ENCODE measurements at regions not wholly inside any gene's neighbourhood (a gene's known extent, or its start where the extent isn't known, plus 50 kb on each side); places are given as distances from the start of the nearest gene placed in this dataset.
"Not testable (repeated sequence)": the region's sequence is repeated elsewhere in the genome, so short reads cannot be mapped to it uniquely, and the experiment has no call there.

DNA sequence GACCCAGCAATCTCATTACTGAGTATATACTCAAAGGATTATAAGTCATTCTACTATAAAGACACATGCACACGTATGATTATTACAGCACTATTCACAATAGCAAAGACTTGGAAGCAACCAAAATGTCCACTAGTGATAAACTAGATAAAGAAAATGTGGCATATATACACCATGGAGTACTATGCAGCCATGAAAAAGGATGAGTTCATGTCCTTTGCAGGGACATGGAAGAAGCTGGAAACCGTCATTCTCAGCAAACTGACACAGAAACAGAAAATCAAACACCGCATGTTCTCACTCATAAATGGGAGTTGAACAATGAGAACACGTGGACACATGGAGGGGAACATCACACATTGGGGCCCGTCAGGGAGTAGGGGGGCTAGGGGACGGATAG, 1600.0 kb upstream of the NUDT12 start:
- TF ChIP-seq, protein P1, sequence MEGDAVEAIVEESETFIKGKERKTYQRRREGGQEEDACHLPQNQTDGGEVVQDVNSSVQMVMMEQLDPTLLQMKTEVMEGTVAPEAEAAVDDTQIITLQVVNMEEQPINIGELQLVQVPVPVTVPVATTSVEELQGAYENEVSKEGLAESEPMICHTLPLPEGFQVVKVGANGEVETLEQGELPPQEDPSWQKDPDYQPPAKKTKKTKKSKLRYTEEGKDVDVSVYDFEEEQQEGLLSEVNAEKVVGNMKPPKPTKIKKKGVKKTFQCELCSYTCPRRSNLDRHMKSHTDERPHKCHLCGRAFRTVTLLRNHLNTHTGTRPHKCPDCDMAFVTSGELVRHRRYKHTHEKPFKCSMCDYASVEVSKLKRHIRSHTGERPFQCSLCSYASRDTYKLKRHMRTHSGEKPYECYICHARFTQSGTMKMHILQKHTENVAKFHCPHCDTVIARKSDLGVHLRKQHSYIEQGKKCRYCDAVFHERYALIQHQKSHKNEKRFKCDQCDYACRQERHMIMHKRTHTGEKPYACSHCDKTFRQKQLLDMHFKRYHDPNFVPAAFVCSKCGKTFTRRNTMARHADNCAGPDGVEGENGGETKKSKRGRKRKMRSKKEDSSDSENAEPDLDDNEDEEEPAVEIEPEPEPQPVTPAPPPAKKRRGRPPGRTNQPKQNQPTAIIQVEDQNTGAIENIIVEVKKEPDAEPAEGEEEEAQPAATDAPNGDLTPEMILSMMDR (conservative IDR thresholded peaks at IDR 0.05): not testable (repeated sequence)
- not testable (repeated sequence) for TF ChIP-seq ZFX (IDR thresholded peaks at IDR 0.05)
